ENCODE measurements at regions not wholly inside any gene's neighbourhood (a gene's known extent, or its start where the extent isn't known, plus 50 kb on each side); places are given as distances from the start of the nearest gene placed in this dataset.

GRCh38 chr2:16154501-16155280 lies 214.3 kb downstream of the MYCN start:
- Histone ChIP-seq H3K27me3 (ENCODE audit: insufficient read depth, poor library complexity, severe bottlenecking) (no peaks in the 10 kb centered on the region), H3K4me1 (ENCODE audit: insufficient read depth, poor library complexity, severe bottlenecking) (no peaks in the 10 kb centered on the region), H3K4me3 (ENCODE audit: severe bottlenecking) (no peak overlapping the region), H3K36me3 (ENCODE audit: low read depth) (no peaks in the 10 kb centered on the region), H3K9me3 (ENCODE audit: severe bottlenecking) (no peaks in the 10 kb centered on the region), H3K27ac (ENCODE audit: poor library complexity, severe bottlenecking) (no peak overlapping the region)
- ATAC-seq (ENCODE audit: low read depth) = no peak
- DNase-seq (ENCODE audit: low spot score) = no peak
- no peak for TF ChIP-seq CTCF (IDR thresholded peaks at IDR 0.05; ENCODE audit: poor library complexity, severe bottlenecking)

GRCh38 chr2:16154061-16154460 lies 213.7 kb downstream of the MYCN start:
- Histone ChIP-seq H3K27ac (ENCODE audit: poor library complexity, severe bottlenecking) (no peak overlapping the region), H3K4me1 (ENCODE audit: insufficient read depth, poor library complexity, severe bottlenecking) (no peaks in the 10 kb centered on the region), H3K27me3 (ENCODE audit: insufficient read depth, poor library complexity, severe bottlenecking) (no peaks in the 10 kb centered on the region), H3K9me3 (ENCODE audit: severe bottlenecking) (no peaks in the 10 kb centered on the region), H3K4me3 (ENCODE audit: severe bottlenecking) (no peak overlapping the region), H3K36me3 (ENCODE audit: low read depth) (no peaks in the 10 kb centered on the region)
- no peak for TF ChIP-seq CTCF (IDR thresholded peaks at IDR 0.05; ENCODE audit: poor library complexity, severe bottlenecking)
- no peak for DNase-seq (ENCODE audit: low spot score)
- no peak for ATAC-seq (ENCODE audit: low read depth)

- Histone ChIP-seq H3K4me3 (ENCODE audit: severe bottlenecking) (no peak overlapping the region), H3K36me3 (ENCODE audit: low read depth) (no peaks in the 10 kb centered on the region)
- ATAC-seq (ENCODE audit: low read depth) = no peak
These were observed 213.3 kb downstream of the MYCN start for GRCh38 chr2:16153754-16154035.

GRCh38 chr2:16152928-16153753 lies 212.8 kb downstream of the MYCN start:
- no peaks in the 10 kb centered on the region for H3K27me3 ChIP-seq (ENCODE audit: insufficient read depth, poor library complexity, severe bottlenecking)
- DNase-seq (ENCODE audit: low spot score) (no peak), ATAC-seq (ENCODE audit: low read depth) (no peak)
- H3K4me1 ChIP-seq (ENCODE audit: insufficient read depth, poor library complexity, severe bottlenecking) = no peaks in the 10 kb centered on the region
- no peaks in the 10 kb centered on the region for H3K36me3 ChIP-seq (ENCODE audit: low read depth)
- TF ChIP-seq CTCF (IDR thresholded peaks at IDR 0.05; ENCODE audit: poor library complexity, severe bottlenecking) = no peak
- no peak overlapping the region for H3K27ac ChIP-seq (ENCODE audit: poor library complexity, severe bottlenecking)
- H3K9me3 ChIP-seq (ENCODE audit: severe bottlenecking) = no peaks in the 10 kb centered on the region
- no peak overlapping the region for H3K4me3 ChIP-seq (ENCODE audit: severe bottlenecking)

More at GRCh38 chr2:16153754-16154035, 213.3 kb downstream of the MYCN start:
- no peaks in the 10 kb centered on the region for H3K27me3 ChIP-seq (ENCODE audit: insufficient read depth, poor library complexity, severe bottlenecking)
- H3K9me3 ChIP-seq (ENCODE audit: severe bottlenecking) = no peaks in the 10 kb centered on the region
- no peak overlapping the region for H3K27ac ChIP-seq (ENCODE audit: poor library complexity, severe bottlenecking)
- no peak for TF ChIP-seq CTCF (IDR thresholded peaks at IDR 0.05; ENCODE audit: poor library complexity, severe bottlenecking)
- no peaks in the 10 kb centered on the region for H3K4me1 ChIP-seq (ENCODE audit: insufficient read depth, poor library complexity, severe bottlenecking)
- no peak for DNase-seq (ENCODE audit: low spot score)

Data from RWPE2 (cell line).